Hippocampal formation (tissue), 2 donors: ENCODE measurements at regions not wholly inside any gene's neighbourhood (a gene's known extent, or its start where the extent isn't known, plus 50 kb on each side); places are given as distances from the start of the nearest gene placed in this dataset.

Experiments
- DNase-seq, 2 donors: peaks; one replicate each; lab custom pipeline; 2025; lab: John Stamatoyannopoulos, UW

DNA sequence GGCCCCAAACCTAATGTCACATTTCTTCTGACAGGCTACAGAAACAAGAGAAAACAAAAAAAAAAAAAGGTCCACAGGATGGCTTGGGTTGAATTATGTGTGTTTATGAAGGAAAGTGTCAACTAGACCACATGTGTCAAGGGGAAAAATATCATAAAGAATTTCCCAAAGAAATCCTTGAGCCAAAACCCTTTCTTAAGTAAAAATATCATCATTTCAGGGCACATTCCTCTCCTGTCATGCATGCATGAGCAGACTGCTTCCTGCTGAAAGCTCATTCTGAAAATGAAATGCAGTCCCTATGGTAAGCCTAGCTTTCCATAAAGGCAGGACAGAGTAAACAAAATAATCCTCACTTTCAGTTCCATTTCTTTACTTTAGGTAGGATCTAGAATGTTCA is 85.7 kb upstream of the RBBP8 start:
- no peak for DNase-seq

GRCh38 chr18:22847867-22848451 is 85.2 kb upstream of the RBBP8 start:
- DNase-seq, result no peak

- no peak for DNase-seq
Observed at GRCh38 chr18:22848615-22849014, 84.5 kb upstream of the RBBP8 start.

DNA sequence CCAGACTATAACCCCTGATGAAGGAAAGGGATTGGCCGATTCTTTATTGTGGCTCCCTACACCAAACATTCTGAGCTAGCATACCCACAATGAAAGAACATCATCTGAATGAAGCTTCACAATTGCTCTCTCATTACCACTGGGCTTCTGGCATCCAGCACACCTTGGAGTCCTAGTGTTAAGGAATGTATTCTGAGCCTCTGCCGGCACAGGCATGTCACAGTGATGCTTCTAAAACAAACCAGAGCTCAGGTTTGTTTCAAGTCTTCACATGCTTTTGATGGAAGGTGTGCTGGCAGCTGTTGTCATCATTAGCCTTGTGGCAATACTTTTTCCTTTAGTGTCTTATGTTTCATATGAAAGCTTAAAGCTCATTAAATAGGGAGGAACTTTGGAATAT is 76.3 kb upstream of the RBBP8 start:
- DNase-seq, result no peak

DNA sequence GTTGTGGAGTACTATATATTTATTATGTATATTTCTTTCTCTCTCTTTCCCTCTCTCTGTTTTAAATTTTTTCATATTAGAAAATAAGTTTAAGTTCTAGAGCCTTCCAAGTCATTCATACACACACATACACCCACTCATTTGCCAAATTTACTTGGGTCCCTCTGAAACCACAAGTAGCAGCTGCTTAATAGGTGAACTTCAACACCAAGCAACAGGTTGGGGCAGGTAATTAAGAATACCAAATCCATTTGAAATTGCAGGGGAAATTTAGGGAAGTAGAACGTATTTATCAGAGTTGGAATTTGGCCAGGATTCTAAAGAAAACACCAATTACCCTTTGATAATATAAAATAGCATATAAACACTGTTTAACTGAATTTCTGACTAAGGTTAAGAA is 75.0 kb upstream of the RBBP8 start:
- no peak for DNase-seq

DNA sequence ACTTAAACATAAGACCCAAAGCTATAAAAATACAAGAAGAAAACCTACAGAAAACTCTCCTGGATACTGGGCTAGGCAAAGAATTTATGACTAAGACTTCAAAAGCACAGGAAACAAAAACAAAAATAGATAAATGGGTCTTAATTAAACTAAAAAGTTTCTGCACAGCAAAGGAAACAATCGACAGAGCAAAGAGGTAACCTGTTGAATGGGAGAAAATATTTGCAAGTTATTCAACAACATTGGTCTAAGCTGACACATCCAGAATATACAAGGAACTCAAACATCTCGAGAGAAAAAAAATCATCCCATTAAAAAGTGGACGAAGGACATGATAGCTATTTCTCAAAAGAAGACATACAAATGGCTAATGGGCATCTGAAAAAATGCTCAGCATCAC is 72.3 kb upstream of the RBBP8 start:
- DNase-seq, result no peak

GRCh38 chr18:22865354-22866116 is 67.6 kb upstream of the RBBP8 start:
- no peak for DNase-seq

DNA sequence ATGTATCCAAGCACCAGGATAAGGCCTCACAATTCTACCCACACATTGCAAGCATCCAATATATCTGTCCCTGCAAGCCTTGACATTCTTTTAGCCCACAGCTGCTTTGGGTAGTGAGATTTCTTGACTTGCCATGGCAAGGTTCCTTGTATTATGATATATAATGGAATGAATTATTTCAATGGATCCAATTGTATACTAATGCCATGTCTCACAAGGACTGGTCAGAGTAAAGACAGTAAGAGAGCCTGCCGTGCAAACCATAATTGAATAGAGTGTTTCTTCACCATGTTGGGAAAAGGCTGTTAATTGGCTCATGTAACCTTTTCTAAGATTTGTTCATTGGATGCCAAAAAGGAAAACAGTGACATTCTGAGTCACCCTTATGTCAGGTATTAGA is 64.3 kb upstream of the RBBP8 start:
- DNase-seq, result no peak

DNA sequence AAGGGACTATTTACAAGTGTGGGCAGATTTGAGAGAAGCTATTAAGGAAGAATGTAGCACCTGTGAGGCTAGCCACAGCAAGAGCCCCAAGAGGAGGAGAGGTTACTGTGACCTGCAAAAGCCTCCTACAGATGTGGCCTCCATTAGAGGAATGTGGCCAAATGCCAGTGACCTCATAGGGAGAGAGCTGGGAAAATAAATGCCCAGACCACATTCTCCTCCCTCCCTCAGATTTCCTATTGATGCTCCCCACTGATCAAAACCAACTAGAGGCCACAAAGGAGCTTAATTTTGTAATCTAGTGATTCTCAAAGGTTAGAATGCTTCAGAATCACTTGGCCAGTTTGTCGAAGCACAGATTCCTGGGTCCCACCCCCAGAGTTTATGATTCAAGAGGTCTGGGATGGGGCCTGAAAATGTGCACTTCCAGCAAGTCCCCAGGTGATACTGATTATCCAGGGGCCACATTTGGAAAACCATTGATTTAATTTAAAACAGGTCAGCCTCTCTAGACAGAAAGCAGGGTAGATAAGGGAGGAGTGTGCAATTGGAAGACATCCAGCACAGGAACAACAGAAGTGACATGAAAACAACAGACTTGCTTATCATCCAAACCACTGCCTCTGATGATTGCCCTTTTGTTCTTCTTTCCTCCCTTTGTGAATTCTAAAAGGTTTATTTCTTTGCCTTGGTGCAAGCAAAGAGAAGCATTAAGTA is 61.2 kb upstream of the RBBP8 start:
- no peak for DNase-seq

GRCh38 chr18:22872900-22873537 is 60.1 kb upstream of the RBBP8 start:
- no peak for DNase-seq

DNA sequence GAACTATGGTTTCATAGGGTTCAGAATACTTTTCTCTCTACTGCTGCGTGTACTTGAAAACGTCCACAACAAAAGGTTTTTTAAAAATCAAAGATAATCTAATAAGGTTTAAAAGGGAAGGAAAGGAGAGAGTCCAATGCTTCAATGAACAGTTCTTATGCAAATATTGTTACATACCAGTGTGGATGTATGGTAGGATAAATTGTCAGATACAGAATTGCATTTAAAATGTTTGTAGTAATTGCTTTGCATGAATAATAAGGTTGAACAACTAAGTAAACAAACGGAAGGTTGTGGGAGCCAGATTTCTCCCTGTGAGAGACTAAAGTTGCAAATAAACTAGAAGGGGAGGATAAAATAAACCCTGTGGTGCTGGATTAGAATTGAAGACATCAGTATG is 53.8 kb upstream of the RBBP8 start:
- DNase-seq, result no peak

GRCh38 chr18:22882084-22882483 is 51.0 kb upstream of the RBBP8 start:
- DNase-seq, result no peak

GRCh38 chr18:22883179-22883578 is 49.9 kb upstream of the RBBP8 start:
- DNase-seq, result no peak
